Neural progenitor cell (in vitro differentiated cells): ENCODE measurements at regions not wholly inside any gene's neighbourhood (a gene's known extent, or its start where the extent isn't known, plus 50 kb on each side); places are given as distances from the start of the nearest gene placed in this dataset.

ENCODE experiments used
- EZH2phosphoT487 ChIP-seq: fragments of 200-600 bp; sonication (generic); IDR thresholded peaks from 2 replicates; pipeline ENCODE4 v1.6.1; 2017; ENCODE audit warnings: antibody characterized with exemption
- TF ChIP-seq, protein P1 (sequence below): fragments of 200-600 bp; sonication (generic); IDR thresholded peaks from 2 replicates; pipeline ENCODE4 v1.5.1; 2017; ENCODE audit warnings: antibody characterized with exemption, mild to moderate bottlenecking

DNA sequence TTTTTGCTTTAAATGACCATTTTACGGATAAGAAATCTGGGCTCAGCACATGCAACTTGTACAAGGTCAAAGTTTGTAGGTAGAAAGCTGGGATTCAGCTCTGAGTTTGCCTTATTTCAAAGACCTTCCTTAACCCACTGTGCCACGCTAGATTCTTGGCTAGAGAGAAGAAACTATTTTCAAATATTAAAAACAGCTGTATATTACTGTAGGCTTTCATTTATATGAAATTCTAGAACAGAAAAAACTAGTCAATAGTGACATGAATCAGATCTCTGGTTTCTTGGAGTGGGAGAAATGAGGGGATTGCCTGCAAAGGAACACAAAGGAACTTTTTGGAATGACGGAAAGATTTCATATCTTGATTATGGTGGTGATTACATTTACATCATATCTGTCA lies 53.0 kb upstream of the C1GALT1 start:
- TF ChIP-seq, protein P1, sequence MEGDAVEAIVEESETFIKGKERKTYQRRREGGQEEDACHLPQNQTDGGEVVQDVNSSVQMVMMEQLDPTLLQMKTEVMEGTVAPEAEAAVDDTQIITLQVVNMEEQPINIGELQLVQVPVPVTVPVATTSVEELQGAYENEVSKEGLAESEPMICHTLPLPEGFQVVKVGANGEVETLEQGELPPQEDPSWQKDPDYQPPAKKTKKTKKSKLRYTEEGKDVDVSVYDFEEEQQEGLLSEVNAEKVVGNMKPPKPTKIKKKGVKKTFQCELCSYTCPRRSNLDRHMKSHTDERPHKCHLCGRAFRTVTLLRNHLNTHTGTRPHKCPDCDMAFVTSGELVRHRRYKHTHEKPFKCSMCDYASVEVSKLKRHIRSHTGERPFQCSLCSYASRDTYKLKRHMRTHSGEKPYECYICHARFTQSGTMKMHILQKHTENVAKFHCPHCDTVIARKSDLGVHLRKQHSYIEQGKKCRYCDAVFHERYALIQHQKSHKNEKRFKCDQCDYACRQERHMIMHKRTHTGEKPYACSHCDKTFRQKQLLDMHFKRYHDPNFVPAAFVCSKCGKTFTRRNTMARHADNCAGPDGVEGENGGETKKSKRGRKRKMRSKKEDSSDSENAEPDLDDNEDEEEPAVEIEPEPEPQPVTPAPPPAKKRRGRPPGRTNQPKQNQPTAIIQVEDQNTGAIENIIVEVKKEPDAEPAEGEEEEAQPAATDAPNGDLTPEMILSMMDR: no peak
- no peak for TF ChIP-seq EZH2phosphoT487
